Esophagus squamous epithelium (tissue), 4 donors: ENCODE measurements at regions not wholly inside any gene's neighbourhood (a gene's known extent, or its start where the extent isn't known, plus 50 kb on each side); places are given as distances from the start of the nearest gene placed in this dataset.

Source experiments
- CTCF ChIP-seq, 6 experiments: fragments of 450-650 bp in 4 of 6; fragments of 200-600 bp in 2 of 6; sonication (generic) in 2 of 6; IDR thresholded peaks; one replicate each; pipeline ENCODE4 v1.5.1; 2016 to 2019; ENCODE audit warnings: antibody characterized with exemption in 6 of 6, mild to moderate bottlenecking in 4 of 6, moderate library complexity in 4 of 6
- POLR2A ChIP-seq, 4 donors: fragments of 450-650 bp; IDR thresholded peaks; one replicate each; pipeline ENCODE4 v1.6.1; 2017; ENCODE audit warnings: antibody characterized with exemption in 4 of 4, mild to moderate bottlenecking in 4 of 4, moderate library complexity in 3 of 4

- no peak for TF ChIP-seq POLR2A (IDR thresholded peaks at IDR 0.05)
- no peak for TF ChIP-seq CTCF (IDR thresholded peaks at IDR 0.05)
These were observed 68.0 kb upstream of the BACH1 start for GRCh38 chr21:29230551-29231261.
